GM12873 (cell line): ENCODE measurements at regions not wholly inside any gene's neighbourhood (a gene's known extent, or its start where the extent isn't known, plus 50 kb on each side); places are given as distances from the start of the nearest gene placed in this dataset.

Source experiments
- TF ChIP-seq, protein P1 (sequence below): IDR thresholded peaks from 2 replicates; pipeline ENCODE4 v1.5.1; 2012; ENCODE audit warnings: low read depth, mild to moderate bottlenecking, moderate library complexity, low read length, control low read depth; ENCODE audit not compliant: insufficient read depth; ENCODE audit errors: missing control alignments

DNA sequence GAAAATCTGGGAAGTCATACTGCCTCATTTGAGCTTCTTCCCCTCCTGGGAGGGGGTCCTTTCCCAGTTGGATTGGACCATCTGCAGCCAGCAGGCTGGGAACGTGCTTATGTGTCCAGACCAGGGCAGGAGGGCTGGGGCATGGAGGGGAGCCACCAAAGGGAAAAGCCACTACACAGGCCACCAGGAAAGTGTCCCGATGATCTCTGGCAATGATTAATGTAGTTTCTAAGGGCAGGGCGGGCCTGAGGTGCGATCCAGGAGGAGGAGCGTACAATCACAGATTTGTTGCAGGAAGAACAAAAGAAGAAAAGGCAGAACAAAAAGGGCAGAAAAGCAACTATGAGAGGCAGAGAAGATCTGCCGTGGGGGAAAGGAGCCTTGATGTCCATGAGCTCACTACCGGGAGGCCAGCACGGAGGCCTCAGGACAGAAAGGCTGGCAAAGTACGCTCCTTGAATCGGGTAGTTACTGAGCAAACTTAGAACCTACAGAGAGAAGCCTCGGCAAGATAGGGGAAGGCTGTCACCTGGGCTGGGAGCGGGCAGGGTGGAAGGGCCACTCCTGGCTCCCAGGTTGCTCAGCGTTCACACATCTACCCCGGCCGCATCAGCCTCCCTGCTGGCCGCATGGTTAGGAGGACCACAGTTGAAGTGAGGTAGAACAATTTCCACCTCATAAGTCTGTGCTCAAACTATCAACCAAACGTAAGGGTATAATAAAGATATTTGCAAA, 79.5 kb upstream of the PCSK6 start:
- TF ChIP-seq, protein P1, sequence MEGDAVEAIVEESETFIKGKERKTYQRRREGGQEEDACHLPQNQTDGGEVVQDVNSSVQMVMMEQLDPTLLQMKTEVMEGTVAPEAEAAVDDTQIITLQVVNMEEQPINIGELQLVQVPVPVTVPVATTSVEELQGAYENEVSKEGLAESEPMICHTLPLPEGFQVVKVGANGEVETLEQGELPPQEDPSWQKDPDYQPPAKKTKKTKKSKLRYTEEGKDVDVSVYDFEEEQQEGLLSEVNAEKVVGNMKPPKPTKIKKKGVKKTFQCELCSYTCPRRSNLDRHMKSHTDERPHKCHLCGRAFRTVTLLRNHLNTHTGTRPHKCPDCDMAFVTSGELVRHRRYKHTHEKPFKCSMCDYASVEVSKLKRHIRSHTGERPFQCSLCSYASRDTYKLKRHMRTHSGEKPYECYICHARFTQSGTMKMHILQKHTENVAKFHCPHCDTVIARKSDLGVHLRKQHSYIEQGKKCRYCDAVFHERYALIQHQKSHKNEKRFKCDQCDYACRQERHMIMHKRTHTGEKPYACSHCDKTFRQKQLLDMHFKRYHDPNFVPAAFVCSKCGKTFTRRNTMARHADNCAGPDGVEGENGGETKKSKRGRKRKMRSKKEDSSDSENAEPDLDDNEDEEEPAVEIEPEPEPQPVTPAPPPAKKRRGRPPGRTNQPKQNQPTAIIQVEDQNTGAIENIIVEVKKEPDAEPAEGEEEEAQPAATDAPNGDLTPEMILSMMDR = no peak

DNA sequence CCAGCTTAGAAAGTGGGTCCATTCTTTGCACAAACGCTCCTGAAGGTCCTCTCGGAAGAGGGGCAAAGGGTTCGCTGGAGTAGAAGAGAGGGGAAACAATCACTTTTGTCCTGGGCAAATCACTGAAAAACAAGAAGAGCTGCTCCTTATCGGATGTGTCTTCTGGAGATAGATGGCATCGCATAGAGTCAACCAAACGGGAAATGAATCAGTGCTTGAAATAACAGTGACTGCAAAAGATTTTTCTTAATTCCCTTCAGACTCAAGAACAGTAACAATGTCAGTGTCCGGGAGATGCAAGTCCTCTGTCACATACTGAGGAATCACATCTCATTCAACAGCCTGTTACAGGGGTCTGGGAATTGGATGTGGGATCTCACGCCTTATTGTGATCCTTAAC, 78.8 kb upstream of the PCSK6 start:
- TF ChIP-seq, protein P1 = no peak

DNA sequence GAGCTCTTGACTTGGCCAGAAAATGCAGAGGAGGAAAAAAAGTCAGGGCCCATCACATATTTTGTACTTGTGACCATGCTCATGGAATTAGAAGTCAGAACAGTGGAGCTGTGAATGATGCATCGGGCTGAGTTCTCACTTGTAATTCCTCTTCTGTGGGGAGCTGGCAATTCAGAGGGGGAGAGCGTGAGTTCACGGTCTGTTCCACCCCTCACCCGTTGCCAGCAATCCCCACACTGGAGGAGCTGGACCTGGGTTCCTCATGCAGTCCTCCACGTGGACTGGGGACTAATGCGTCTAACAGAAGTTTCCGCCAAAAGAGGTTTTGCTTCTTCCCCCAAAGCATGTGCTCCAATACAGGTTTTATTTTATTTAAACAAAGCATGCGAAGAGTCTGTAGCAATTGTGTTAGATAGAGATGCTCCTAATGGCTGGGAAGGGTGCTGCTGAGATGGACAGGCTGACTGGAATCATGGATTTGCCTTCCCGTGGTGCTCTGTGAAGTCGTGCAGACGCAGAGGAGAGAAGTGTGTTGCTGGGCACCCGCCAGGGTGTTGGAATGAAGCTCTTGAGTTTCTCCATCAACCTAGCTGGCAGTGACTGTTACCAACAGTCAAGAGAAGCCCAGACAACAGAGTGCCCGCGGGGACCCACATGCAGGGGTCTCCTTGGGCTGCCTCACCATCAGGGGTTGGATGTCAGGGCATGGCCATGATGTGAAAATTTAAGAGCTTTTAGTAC, 77.4 kb upstream of the PCSK6 start:
- TF ChIP-seq, protein P1 = no peak

DNA sequence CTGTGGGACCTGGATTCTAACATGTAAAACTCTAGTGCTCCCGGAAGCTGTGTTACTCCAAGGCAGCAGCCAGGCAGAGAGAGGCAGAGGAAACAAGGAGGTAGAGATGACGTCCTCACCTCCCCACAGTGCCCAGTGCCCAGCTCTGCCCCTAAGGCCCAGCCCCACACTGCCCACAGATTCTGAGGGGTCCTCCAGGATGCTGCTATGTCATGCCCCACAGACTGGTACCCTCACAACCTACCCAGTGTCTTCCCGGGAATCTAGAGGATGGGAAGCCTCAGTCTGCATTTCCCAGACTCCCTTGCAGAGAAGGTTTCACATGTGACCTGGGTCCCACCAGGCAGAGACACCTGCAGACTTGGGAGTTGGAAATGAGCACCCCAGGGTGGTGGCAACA, 75.9 kb upstream of the PCSK6 start:
- TF ChIP-seq, protein P1 = no peak

DNA sequence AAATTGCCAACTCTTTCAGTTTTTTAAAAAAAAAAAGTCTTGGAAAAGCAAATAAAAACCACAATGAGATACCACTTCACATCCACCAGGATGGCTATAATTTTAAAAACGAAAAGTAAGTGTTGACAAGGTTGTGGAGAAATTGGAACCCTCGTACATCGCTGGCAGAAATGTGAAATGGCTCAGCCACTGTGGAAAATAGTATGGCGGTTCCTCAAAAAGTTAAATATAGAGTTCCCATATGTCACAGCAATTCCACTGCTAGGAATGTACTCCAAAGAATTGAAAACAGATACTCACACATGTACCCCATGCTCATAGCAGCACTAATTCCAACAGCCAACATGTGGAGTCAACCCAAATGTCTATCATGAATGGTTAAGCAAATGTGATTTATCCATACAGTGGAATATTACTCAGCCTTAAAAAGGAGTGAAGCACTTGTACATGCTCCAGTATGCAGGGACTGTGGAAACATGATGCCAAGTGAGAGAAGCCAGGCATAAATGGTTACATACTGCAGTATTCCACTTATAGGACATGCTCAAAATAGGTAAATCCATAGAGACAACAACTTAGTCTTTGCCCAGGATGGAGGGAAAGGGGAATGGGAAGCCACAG, 73.8 kb upstream of the PCSK6 start:
- TF ChIP-seq, protein P1 = no peak

DNA sequence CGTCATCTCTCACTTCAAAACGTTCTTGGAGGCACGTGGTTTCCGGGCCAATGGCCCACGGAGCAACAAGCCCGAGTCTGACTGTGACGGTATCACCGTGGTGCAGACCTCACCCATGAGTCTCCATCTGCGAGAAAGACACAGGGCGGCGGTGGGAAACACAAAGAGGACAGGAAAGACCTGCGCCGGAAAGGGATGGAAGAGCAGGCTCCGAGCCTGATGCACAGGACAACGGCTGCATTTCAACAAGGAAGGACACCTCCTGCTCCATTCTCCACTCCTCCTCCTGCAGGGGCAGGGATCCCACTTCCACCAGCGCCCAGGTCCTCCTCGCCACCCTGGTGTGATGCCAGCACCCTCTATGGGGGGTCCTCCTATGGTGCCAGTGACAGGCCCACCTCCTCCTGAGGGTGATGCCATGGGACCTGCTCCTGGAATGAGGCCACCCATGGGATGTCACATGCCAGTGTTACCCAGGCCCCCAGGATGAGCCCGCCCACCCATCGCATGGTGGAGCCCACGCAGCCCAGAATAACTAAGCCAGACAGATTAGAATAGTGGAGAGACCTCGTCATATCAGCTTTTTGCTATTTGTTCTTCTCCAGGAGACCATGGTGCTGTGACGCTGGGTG, 73.0 kb upstream of the PCSK6 start:
- TF ChIP-seq, protein P1 = no peak

DNA sequence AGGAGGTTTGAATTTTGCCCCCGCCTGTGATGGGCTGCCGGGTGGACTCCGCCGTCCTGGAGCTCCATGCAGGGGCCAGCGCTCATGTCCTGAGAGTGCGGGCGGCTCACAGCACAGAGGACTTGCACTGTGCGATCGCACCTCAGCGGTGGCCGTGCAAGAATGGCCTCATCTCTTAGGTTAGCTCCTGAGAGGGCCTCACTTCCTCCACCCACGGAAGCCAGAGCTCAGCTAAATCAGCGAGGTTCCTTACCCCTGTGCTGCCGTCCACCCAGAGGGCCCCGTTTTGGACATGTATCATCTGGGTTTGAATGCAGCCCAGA, 72.0 kb upstream of the PCSK6 start:
- TF ChIP-seq, protein P1 = no peak
